Peyer's patch (tissue), 4 donors: ENCODE measurements at regions not wholly inside any gene's neighbourhood (a gene's known extent, or its start where the extent isn't known, plus 50 kb on each side); places are given as distances from the start of the nearest gene placed in this dataset.

Source experiments
- POLR2A ChIP-seq, 2 donors: fragments of 450-650 bp; IDR thresholded peaks; one replicate each; pipeline ENCODE4 v1.5.1; 2017; ENCODE audit warnings: antibody characterized with exemption in 2 of 2, mild to moderate bottlenecking in 2 of 2, moderate library complexity in 2 of 2
- TF ChIP-seq, protein P1 (sequence below), 6 experiments: fragments of 450-650 bp in 4 of 6; fragments of 200-600 bp in 2 of 6; sonication (generic) in 1 of 6; IDR thresholded peaks; one replicate each; pipeline ENCODE4 v1.5.1; 2017 to 2019; ENCODE audit warnings: antibody characterized with exemption in 6 of 6, mild to moderate bottlenecking in 3 of 6, moderate library complexity in 1 of 6

DNA sequence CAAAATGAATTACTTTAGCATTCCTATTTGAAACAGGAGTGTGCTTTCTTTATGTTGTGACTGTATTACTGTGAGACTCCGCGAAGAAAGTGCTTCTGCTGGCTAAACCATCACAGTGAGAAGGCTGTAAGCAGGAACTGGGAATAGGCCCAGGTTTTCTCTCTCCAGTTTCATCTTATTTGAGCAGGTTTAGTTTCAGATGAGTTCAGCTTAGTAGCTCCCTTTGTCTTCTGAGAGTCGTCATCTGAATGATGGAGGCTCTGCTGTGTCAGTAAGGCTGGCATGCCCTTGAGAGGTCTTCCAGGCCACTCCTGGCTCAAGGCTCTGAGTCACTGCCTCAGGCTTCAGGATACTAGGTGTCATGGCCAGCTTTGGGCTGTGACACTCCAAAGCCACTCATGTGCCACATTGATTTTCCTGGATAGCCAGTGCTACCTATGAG is 205.6 kb upstream of the RGS6 start:
- TF ChIP-seq, protein P1, sequence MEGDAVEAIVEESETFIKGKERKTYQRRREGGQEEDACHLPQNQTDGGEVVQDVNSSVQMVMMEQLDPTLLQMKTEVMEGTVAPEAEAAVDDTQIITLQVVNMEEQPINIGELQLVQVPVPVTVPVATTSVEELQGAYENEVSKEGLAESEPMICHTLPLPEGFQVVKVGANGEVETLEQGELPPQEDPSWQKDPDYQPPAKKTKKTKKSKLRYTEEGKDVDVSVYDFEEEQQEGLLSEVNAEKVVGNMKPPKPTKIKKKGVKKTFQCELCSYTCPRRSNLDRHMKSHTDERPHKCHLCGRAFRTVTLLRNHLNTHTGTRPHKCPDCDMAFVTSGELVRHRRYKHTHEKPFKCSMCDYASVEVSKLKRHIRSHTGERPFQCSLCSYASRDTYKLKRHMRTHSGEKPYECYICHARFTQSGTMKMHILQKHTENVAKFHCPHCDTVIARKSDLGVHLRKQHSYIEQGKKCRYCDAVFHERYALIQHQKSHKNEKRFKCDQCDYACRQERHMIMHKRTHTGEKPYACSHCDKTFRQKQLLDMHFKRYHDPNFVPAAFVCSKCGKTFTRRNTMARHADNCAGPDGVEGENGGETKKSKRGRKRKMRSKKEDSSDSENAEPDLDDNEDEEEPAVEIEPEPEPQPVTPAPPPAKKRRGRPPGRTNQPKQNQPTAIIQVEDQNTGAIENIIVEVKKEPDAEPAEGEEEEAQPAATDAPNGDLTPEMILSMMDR (IDR thresholded peaks at IDR 0.05): no peak
- TF ChIP-seq POLR2A (IDR thresholded peaks at IDR 0.05): no peak
